Osteocyte (in vitro differentiated cells): ENCODE measurements at regions not wholly inside any gene's neighbourhood (a gene's known extent, or its start where the extent isn't known, plus 50 kb on each side); places are given as distances from the start of the nearest gene placed in this dataset.

Experiments
- DNase-seq: peaks from one replicate; pipeline ENCODE4 v3.0.0; 2021; ENCODE audit warnings: mixed read lengths; ENCODE audit not compliant: unreplicated experiment; ENCODE audit errors: extremely low spot score
- H3K27ac Mint-ChIP-seq: one replicate; pipeline ENCODE4 v1.8.0; 2021; ENCODE audit warnings: mild to moderate bottlenecking, mixed read lengths; ENCODE audit not compliant: unreplicated experiment
- H3K27me3 Mint-ChIP-seq: one replicate; pipeline ENCODE4 v1.8.0; 2021; ENCODE audit warnings: mixed read lengths; ENCODE audit not compliant: unreplicated experiment
- H3K36me3 Mint-ChIP-seq: one replicate; pipeline ENCODE4 v1.8.0; 2021; ENCODE audit warnings: mixed read lengths; ENCODE audit not compliant: unreplicated experiment
- H3K4me1 Mint-ChIP-seq: one replicate; pipeline ENCODE4 v1.8.0; 2021; ENCODE audit warnings: mixed read lengths; ENCODE audit not compliant: unreplicated experiment
- H3K4me3 Mint-ChIP-seq: one replicate; pipeline ENCODE4 v1.8.0; 2021; ENCODE audit warnings: mild to moderate bottlenecking, moderate library complexity, mixed read lengths; ENCODE audit not compliant: unreplicated experiment
- H3K9me3 Mint-ChIP-seq: one replicate; pipeline ENCODE4 v1.8.0; 2021; ENCODE audit warnings: mixed read lengths; ENCODE audit not compliant: unreplicated experiment
- TF ChIP-seq, protein P1 (sequence below): fragments of 200-600 bp; sonication (generic); IDR thresholded peaks from 2 replicates; pipeline ENCODE4 v1.5.0; 2021; ENCODE audit warnings: antibody characterized with exemption, mild to moderate bottlenecking, moderate library complexity

DNA sequence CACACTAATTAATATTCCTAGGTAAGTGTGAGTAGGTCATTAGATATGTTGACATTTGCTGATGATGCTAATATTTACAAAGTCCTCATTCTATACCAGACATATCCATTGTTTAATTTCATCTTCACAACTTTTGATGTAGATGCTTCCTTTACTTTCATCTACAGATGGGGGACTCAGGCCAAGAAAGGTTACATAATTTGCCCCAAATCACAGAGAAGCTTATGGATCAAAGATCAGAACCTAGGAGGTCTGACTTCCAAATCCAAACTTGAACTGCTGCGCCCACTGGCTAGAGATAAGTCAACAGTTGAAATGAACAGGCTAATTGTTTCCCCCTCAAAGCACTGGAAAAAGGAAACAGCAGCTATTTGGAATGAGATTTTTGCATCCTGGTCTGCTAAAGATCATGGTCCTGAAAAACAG, 95.6 kb upstream of the TMEM178A start:
- DNase-seq: no peak
- Mint-ChIP-seq H3K4me3 (no peak overlapping the region), H3K36me3 (no peaks in the 10 kb centered on the region), H3K4me1 (peaks cover 45% of the 10 kb centered on the region), H3K9me3 (no peaks in the 10 kb centered on the region), H3K27ac (peak overlapping the region; percentile 69), H3K27me3 (no peaks in the 10 kb centered on the region)
- TF ChIP-seq, protein P1, sequence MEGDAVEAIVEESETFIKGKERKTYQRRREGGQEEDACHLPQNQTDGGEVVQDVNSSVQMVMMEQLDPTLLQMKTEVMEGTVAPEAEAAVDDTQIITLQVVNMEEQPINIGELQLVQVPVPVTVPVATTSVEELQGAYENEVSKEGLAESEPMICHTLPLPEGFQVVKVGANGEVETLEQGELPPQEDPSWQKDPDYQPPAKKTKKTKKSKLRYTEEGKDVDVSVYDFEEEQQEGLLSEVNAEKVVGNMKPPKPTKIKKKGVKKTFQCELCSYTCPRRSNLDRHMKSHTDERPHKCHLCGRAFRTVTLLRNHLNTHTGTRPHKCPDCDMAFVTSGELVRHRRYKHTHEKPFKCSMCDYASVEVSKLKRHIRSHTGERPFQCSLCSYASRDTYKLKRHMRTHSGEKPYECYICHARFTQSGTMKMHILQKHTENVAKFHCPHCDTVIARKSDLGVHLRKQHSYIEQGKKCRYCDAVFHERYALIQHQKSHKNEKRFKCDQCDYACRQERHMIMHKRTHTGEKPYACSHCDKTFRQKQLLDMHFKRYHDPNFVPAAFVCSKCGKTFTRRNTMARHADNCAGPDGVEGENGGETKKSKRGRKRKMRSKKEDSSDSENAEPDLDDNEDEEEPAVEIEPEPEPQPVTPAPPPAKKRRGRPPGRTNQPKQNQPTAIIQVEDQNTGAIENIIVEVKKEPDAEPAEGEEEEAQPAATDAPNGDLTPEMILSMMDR: no peak

DNA sequence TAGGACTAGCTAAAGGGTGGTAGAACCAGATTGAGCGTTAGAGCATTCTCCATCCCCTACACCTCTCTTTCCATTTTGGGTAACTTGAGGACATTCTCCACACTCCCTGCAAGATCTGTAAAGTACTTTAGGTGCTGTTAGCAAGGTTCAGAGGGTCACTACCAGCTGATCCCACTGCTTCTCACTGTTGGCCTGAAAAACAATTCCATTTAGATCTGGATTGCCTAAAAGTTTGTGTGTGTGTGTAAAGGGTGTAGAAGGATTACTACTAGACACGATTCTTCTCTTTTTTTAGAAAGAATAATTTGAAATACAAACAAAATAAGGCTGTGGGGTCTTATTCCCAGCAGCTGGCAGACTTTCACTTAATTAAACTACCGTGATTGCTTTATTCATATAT, 95.1 kb upstream of the TMEM178A start:
- H3K27me3 Mint-ChIP-seq: no peaks in the 10 kb centered on the region
- no peaks in the 10 kb centered on the region for H3K9me3 Mint-ChIP-seq
- no peak for DNase-seq
- TF ChIP-seq, protein P1: no peak
- peak overlapping the region; percentile 69 for H3K27ac Mint-ChIP-seq
- H3K36me3 Mint-ChIP-seq: no peaks in the 10 kb centered on the region
- no peak overlapping the region for H3K4me3 Mint-ChIP-seq
- H3K4me1 Mint-ChIP-seq: peaks cover 45% of the 10 kb centered on the region

DNA sequence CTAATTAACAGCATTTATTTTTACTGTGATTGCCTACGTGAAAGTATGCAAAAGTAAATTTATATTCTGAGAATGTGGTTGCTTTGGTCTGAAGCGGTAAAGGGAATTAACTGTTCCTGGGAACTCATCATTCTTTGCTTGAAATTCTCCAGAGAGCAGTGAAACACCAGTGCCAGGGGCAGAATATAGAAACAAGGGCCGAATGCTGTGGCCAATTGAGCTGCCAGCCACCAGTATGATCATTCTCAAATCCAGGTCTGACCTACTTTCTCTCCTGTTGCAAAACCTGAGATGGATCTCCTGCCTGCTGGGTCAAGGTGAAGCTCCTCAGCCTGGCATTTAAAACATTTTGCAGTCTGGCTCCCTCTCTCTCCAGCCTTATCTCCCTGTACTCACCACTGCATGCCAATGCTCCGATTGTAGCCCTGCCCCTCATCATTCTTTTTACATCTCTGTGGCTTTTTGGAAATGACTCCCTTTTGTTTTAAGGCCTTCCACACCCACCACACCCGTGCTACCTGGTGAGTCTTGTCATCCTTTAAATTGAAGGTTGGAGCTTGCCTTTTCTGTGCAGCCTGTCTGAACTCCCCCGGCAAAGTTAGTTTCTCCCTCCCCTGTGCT, 94.5 kb upstream of the TMEM178A start:
- peak overlapping the region; percentile 69 for H3K27ac Mint-ChIP-seq
- H3K4me3 Mint-ChIP-seq: no peak overlapping the region

DNA sequence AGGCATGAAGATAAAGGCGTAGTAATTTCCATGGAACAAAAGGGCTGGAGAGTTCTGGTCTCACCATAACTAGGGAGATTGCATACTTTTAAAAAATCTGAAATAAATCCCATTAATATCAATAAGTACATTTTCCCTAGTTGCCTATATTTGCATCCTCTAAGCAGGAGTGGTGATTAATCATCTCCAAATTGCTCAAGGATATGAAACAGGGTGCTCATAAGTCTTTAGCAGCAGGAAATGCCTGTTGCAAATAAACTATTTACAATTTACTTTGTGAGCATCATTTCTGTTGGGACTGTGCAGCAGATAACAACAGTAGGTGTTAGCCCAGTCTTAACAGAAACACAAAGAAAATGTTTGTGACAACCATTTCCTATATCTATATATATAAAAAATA, 92.4 kb upstream of the TMEM178A start:
- no peak for DNase-seq

More for the DNA sequence above, 94.5 kb upstream of the TMEM178A start:
- Mint-ChIP-seq H3K27me3 (no peaks in the 10 kb centered on the region), H3K4me1 (peaks cover 45% of the 10 kb centered on the region), H3K9me3 (peaks cover 1% of the 10 kb centered on the region), H3K36me3 (no peaks in the 10 kb centered on the region)
- no peak for DNase-seq
- TF ChIP-seq, protein P1: no peak

DNA sequence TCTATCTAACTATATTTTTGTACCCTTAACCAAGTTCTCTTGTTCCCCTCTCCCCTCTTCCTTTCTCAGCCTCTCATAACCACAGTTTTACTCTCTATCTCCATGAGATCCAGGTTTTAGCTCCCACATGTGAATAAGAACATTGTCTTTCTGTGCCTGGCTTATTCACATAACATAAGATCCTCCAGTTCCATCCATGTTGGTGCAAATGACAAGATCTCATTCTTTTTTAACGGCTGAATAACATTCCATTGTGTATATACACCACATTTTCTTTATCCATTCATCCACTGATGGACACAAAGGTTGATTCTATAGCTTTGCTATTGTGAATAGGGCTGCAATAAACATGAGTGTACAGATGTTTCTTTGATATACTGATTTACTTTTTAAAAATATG, 83.9 kb upstream of the TMEM178A start:
- H3K27me3 Mint-ChIP-seq: no peaks in the 10 kb centered on the region
- H3K9me3 Mint-ChIP-seq: peaks cover 27% of the 10 kb centered on the region
- H3K36me3 Mint-ChIP-seq: no peaks in the 10 kb centered on the region
- TF ChIP-seq, protein P1: no peak
- DNase-seq: no peak
- no peak overlapping the region for H3K4me3 Mint-ChIP-seq
- H3K4me1 Mint-ChIP-seq: peaks cover 5% of the 10 kb centered on the region
- H3K27ac Mint-ChIP-seq: no peak overlapping the region

More for the DNA sequence above, 92.4 kb upstream of the TMEM178A start:
- Mint-ChIP-seq H3K9me3 (peaks cover 14% of the 10 kb centered on the region), H3K27me3 (no peaks in the 10 kb centered on the region), H3K4me1 (peaks cover 35% of the 10 kb centered on the region), H3K36me3 (no peaks in the 10 kb centered on the region), H3K27ac (no peak overlapping the region), H3K4me3 (no peak overlapping the region)
- TF ChIP-seq, protein P1: no peak
